OCI-LY1 (cell line): ENCODE measurements at regions not wholly inside any gene's neighbourhood (a gene's known extent, or its start where the extent isn't known, plus 50 kb on each side); places are given as distances from the start of the nearest gene placed in this dataset.
"Not testable (repeated sequence)": the region's sequence is repeated elsewhere in the genome, so short reads cannot be mapped to it uniquely, and the experiment has no call there.

ENCODE experiments used
- CTCF ChIP-seq: fragments of 200-600 bp; sonication (generic), shearing (Covaris generic); IDR thresholded peaks from 2 replicates; pipeline ENCODE4 v1.5.1; 2017; ENCODE audit warnings: mild to moderate bottlenecking, antibody characterized with exemption, low read length, moderate library complexity, mixed read lengths
- EZH2 ChIP-seq: fragments of 200-600 bp; sonication (generic), shearing (Covaris generic); IDR thresholded peaks from 2 replicates; pipeline ENCODE4 v1.8.0; 2017; ENCODE audit warnings: borderline replicate concordance, mixed run types, mild to moderate bottlenecking, antibody characterized with exemption, low read length, moderate library complexity, mixed read lengths

GRCh38 chr7:94788378-94788777 is 119.0 kb upstream of the PPP1R9A start:
- TF ChIP-seq CTCF, EZH2: not testable (repeated sequence)
